HEK293T (cell line): ENCODE measurements at regions not wholly inside any gene's neighbourhood (a gene's known extent, or its start where the extent isn't known, plus 50 kb on each side); places are given as distances from the start of the nearest gene placed in this dataset.

Source experiments
- HDGF ChIP-seq: fragments of 450-650 bp; IDR thresholded peaks from 2 replicates; pipeline ENCODE4 v1.6.1; 2017; ENCODE audit warnings: antibody characterized with exemption, borderline replicate concordance
- NFRKB ChIP-seq: fragments of 450-650 bp; IDR thresholded peaks from 2 replicates; pipeline ENCODE4 v1.6.1; 2016; ENCODE audit warnings: mild to moderate bottlenecking, moderate library complexity
- SUZ12 ChIP-seq: fragments of 450-650 bp; IDR thresholded peaks from 2 replicates; pipeline ENCODE4 v1.6.1; 2016; ENCODE audit warnings: mild to moderate bottlenecking

DNA sequence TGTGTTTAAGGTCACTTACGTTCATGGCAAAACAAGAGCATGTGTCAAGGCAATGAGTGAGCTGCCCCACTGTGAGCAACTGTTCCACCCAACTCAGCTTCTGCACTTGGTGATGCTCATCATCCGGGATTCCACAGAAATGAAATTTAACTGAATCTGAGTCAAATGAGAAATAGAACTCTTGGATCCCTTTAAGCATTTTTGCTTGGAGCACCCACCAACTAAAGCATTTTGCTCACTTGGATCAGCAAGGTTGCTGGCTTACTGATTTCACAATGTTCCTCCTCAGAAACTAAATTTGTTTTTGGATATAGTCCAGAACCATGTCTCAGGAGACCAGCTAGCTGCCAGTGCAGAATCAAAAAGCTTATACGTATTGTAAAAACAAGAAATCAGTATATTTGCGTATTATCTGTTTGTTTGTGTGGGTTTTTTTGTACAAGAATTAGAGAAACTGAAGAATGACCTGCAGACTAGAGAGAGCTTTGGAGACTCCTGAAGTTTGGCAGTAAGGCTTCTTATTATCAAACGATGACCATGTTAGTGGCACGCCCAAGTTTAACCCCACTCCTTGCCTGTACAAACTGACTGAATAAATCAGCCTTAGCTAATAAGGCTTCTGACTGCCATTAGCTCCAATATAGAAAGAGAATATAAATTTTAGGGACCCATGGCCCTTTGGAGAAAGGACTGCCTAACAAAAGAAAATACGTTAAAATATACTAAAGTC lies 153.8 kb upstream of the FST start:
- TF ChIP-seq HDGF (no peak), NFRKB (no peak), SUZ12 (no peak)
